Lower leg skin (tissue), 3 donors: ENCODE measurements at regions not wholly inside any gene's neighbourhood (a gene's known extent, or its start where the extent isn't known, plus 50 kb on each side); places are given as distances from the start of the nearest gene placed in this dataset.

Experiments
- POLR2A ChIP-seq, 2 donors: fragments of 450-650 bp; IDR thresholded peaks; one replicate each; pipeline ENCODE4 v1.6.1; 2016 to 2017; ENCODE audit warnings: antibody characterized with exemption in 2 of 2, mild to moderate bottlenecking in 1 of 2, moderate library complexity in 1 of 2
- TF ChIP-seq, protein P1 (sequence below), 3 donors: fragments of 450-650 bp; IDR thresholded peaks; one replicate each; pipeline ENCODE4 v1.5.1; 2016; ENCODE audit warnings: antibody characterized with exemption in 3 of 3, mild to moderate bottlenecking in 3 of 3, moderate library complexity in 2 of 3

DNA sequence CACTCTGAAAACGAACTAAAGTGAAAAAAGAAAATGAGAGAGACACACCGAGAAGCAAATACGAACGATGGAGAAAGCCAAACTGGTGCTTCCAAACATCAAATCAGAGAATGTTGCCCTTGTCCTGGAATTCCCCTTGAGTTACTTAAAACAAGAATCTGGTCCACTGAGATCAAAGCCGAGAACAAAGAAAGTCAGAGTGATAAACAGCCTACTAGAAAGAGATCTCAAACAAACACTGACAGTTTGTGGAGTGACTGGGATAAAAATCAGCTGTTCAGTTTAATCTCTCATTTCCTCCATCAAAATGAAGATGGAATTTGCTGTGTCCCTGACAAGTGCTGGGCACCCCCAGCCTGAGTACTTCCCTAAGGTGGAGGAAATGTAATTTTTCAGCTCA, 582.6 kb downstream of the NR2F1-AS1 start:
- TF ChIP-seq, protein P1, sequence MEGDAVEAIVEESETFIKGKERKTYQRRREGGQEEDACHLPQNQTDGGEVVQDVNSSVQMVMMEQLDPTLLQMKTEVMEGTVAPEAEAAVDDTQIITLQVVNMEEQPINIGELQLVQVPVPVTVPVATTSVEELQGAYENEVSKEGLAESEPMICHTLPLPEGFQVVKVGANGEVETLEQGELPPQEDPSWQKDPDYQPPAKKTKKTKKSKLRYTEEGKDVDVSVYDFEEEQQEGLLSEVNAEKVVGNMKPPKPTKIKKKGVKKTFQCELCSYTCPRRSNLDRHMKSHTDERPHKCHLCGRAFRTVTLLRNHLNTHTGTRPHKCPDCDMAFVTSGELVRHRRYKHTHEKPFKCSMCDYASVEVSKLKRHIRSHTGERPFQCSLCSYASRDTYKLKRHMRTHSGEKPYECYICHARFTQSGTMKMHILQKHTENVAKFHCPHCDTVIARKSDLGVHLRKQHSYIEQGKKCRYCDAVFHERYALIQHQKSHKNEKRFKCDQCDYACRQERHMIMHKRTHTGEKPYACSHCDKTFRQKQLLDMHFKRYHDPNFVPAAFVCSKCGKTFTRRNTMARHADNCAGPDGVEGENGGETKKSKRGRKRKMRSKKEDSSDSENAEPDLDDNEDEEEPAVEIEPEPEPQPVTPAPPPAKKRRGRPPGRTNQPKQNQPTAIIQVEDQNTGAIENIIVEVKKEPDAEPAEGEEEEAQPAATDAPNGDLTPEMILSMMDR (IDR thresholded peaks at IDR 0.05): no peak
- TF ChIP-seq POLR2A (IDR thresholded peaks at IDR 0.05): no peak
